Peyer's patch (tissue), 4 donors: ENCODE measurements at regions not wholly inside any gene's neighbourhood (a gene's known extent, or its start where the extent isn't known, plus 50 kb on each side); places are given as distances from the start of the nearest gene placed in this dataset.
"Not testable (repeated sequence)": the region's sequence is repeated elsewhere in the genome, so short reads cannot be mapped to it uniquely, and the experiment has no call there.

Experiments used
- DNase-seq, 3 donors: peaks; one replicate each; pipeline ENCODE4 v3.0.0-alpha.2; 2017 to 2019
- H3K27ac ChIP-seq, 4 donors: fragments of 200-600 bp; sonication (generic); one replicate each; pipeline ENCODE4 v1.5.1; 2016 to 2019
- H3K27me3 ChIP-seq, 2 donors: fragments of 200-600 bp; sonication (generic); one replicate each; pipeline ENCODE4 v1.5.1; 2019
- H3K36me3 ChIP-seq, 3 donors: fragments of 200-600 bp; sonication (generic); one replicate each; pipeline ENCODE4 v1.5.1; 2016 to 2019
- H3K4me1 ChIP-seq, 4 donors: fragments of 200-600 bp; sonication (generic); one replicate each; pipeline ENCODE4 v1.5.1; 2016 to 2019
- H3K4me3 ChIP-seq, 4 donors: fragments of 200-600 bp; sonication (generic); 1 replicate in 3 of 4; 2 replicates in 1 of 4; pipeline ENCODE4 v1.5.1; 2016 to 2019; ENCODE audit warnings: mild to moderate bottlenecking in 1 of 4
- H3K9me3 ChIP-seq, 4 donors: fragments of 200-600 bp; sonication (generic); one replicate each; pipeline ENCODE4 v1.5.1; 2016 to 2019; ENCODE audit warnings: mild to moderate bottlenecking in 1 of 4
- CTCF ChIP-seq, 6 experiments: fragments of 450-650 bp in 4 of 6; fragments of 200-600 bp in 2 of 6; sonication (generic) in 1 of 6; IDR thresholded peaks; one replicate each; pipeline ENCODE4 v1.5.1; 2017 to 2019; ENCODE audit warnings: antibody characterized with exemption in 6 of 6, mild to moderate bottlenecking in 3 of 6, moderate library complexity in 1 of 6
- POLR2A ChIP-seq, 2 donors: fragments of 450-650 bp; IDR thresholded peaks; one replicate each; pipeline ENCODE4 v1.5.1; 2017; ENCODE audit warnings: antibody characterized with exemption in 2 of 2, mild to moderate bottlenecking in 2 of 2, moderate library complexity in 2 of 2

GRCh38 chr1:34367954-34368353 is 191.2 kb downstream of the C1orf94 start:
- TF ChIP-seq CTCF (IDR thresholded peaks at IDR 0.05), result no peak
- TF ChIP-seq POLR2A (IDR thresholded peaks at IDR 0.05), result no peak
- H3K9me3 ChIP-seq, result no peaks in the 10 kb centered on the region
- no peaks in the 10 kb centered on the region for H3K36me3 ChIP-seq
- H3K27me3 ChIP-seq, result no peaks in the 10 kb centered on the region
- H3K4me1 ChIP-seq, result no peaks in the 10 kb centered on the region
- H3K4me3 ChIP-seq, result no peak overlapping the region
- no peak overlapping the region for H3K27ac ChIP-seq
- DNase-seq, result no peak

GRCh38 chr1:34369701-34370455 is 193.2 kb downstream of the C1orf94 start:
- no peak overlapping the region for H3K4me3 ChIP-seq
- H3K4me1 ChIP-seq, result no peaks in the 10 kb centered on the region
- no peak for DNase-seq
- TF ChIP-seq POLR2A (IDR thresholded peaks at IDR 0.05), result no peak
- TF ChIP-seq CTCF (IDR thresholded peaks at IDR 0.05), result no peak
- H3K27ac ChIP-seq, result no peak overlapping the region
- H3K36me3 ChIP-seq, result no peaks in the 10 kb centered on the region
- H3K27me3 ChIP-seq, result no peaks in the 10 kb centered on the region
- no peaks in the 10 kb centered on the region for H3K9me3 ChIP-seq

GRCh38 chr1:34370748-34371147 is 194.0 kb downstream of the C1orf94 start:
- H3K9me3 ChIP-seq, result no peaks in the 10 kb centered on the region

GRCh38 chr1:34371179-34371578 is 194.5 kb downstream of the C1orf94 start:
- not testable (repeated sequence) for H3K4me1 ChIP-seq, H3K9me3 ChIP-seq, H3K4me3 ChIP-seq, DNase-seq, H3K36me3 ChIP-seq, H3K27ac ChIP-seq, H3K27me3 ChIP-seq

More at GRCh38 chr1:34370748-34371147, 194.0 kb downstream of the C1orf94 start:
- Histone ChIP-seq H3K4me3 (no peak overlapping the region), H3K27ac (no peak overlapping the region), H3K4me1 (no peaks in the 10 kb centered on the region), H3K27me3 (no peaks in the 10 kb centered on the region), H3K36me3 (no peaks in the 10 kb centered on the region)
- no peak for TF ChIP-seq POLR2A (IDR thresholded peaks at IDR 0.05)
- no peak for DNase-seq

GRCh38 chr1:34371829-34372532 is 195.3 kb downstream of the C1orf94 start:
- Histone ChIP-seq H3K4me3 (no peak overlapping the region), H3K4me1 (no peaks in the 10 kb centered on the region), H3K27ac (no peak overlapping the region), H3K27me3 (no peaks in the 10 kb centered on the region), H3K36me3 (no peaks in the 10 kb centered on the region), H3K9me3 (no peaks in the 10 kb centered on the region)
- TF ChIP-seq CTCF (IDR thresholded peaks at IDR 0.05) (no peak), POLR2A (IDR thresholded peaks at IDR 0.05) (no peak)
- no peak for DNase-seq

GRCh38 chr1:34372891-34373290 is 196.2 kb downstream of the C1orf94 start:
- Histone ChIP-seq H3K4me3 (no peak overlapping the region), H3K9me3 (no peaks in the 10 kb centered on the region)
- TF ChIP-seq POLR2A (IDR thresholded peaks at IDR 0.05) (no peak), CTCF (IDR thresholded peaks at IDR 0.05) (no peak)

More at GRCh38 chr1:34372891-34373290, 196.2 kb downstream of the C1orf94 start:
- no peaks in the 10 kb centered on the region for H3K4me1 ChIP-seq
- DNase-seq, result no peak
- H3K36me3 ChIP-seq, result no peaks in the 10 kb centered on the region
- no peak overlapping the region for H3K27ac ChIP-seq
- no peaks in the 10 kb centered on the region for H3K27me3 ChIP-seq
